GM19455 (cell line): ENCODE measurements at regions not wholly inside any gene's neighbourhood (a gene's known extent, or its start where the extent isn't known, plus 50 kb on each side); places are given as distances from the start of the nearest gene placed in this dataset.

Experiments
- ATAC-seq: cut with Tn5 transposase; IDR thresholded peaks from one replicate; pipeline ENCODE4 v1.9.1; 2021; ENCODE audit not compliant: unreplicated experiment

DNA sequence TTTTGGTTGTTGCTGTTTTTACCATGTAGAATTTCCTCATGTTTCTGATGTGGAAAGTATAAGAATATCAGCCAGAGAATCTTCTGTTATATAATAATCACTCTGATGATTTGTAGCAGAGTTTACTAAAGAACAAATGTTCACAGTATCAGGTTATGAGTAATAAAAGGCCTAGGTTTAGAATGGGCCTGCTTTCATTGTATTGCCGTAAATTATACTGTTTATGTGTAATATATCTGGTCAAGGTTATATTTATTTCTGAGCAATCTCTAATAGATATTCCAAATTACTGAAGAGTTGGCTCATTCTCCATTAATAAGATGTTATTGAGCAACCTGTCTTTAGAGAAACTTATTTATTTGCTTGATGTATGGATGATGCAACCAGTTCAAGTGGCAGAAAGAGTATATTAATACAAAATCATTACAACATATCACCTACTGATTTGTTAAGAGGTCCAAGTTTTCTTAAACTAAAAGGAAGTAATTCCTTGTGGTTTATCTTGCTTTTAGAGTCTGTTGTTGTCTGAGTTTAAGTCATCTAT lies 649.4 kb upstream of the CXADR start:
- ATAC-seq = no peak

- ATAC-seq = no peak
Observed at GRCh38 chr21:16863908-16864307, 648.9 kb upstream of the CXADR start.

GRCh38 chr21:16865632-16866031 lies 647.2 kb upstream of the CXADR start:
- ATAC-seq = no peak

DNA sequence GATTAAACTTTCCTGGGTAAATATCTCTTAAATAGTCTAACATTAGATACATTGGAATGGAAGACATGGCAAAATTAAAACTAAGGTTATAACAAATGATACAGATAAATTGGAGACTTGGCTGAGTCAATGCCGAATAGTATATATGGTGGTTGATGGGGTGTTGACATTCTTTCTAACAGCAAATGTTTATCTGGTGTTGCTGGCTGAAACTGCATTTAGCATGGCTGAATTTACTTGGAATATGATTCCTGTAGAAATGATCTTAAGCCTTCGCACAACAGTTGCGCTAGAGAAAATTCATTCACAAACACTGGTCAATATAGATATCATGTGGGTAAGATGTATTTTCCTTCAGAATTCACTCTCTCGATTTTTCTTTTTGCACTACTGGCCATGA lies 646.0 kb upstream of the CXADR start:
- no peak for ATAC-seq

DNA sequence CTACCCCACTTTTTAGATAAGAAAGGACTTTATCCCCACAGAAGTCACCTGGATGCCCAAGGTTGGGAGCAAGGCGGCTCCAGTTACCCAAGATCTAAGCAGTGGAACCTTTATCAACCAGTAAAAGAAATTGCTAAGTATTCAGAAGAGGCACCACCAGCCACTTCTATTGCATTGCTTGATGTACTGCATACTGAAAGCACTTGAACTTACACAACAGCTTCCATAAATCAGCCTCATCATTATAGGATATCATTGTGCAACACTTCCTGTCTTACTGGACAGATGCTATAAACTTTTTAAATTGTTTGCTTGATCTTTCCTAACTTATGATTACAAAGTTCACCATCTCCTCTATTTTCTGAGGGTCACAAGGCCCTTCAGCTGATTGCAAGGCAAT lies 642.7 kb upstream of the CXADR start:
- ATAC-seq = no peak

DNA sequence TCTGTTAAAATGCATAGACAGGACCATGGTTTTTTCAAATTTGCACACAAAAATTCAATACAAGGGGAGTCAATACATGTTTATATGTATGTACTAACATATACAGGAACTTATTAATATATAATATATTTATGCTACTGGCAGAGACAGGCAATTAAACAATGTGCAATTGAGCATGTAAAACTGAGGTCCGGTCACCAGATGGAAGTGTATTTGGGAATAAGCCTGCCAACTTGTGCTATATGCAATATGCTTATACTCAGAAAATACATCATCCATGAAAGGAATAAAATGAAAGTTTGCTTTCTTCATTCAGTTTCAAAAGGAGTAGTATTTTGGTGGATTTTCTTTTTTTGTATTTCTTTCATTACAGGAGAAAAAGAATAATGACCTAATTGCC lies 640.2 kb upstream of the CXADR start:
- no peak for ATAC-seq

GRCh38 chr21:16873176-16873575 lies 639.7 kb upstream of the CXADR start:
- ATAC-seq = no peak

GRCh38 chr21:16873596-16873995 lies 639.2 kb upstream of the CXADR start:
- no peak for ATAC-seq

DNA sequence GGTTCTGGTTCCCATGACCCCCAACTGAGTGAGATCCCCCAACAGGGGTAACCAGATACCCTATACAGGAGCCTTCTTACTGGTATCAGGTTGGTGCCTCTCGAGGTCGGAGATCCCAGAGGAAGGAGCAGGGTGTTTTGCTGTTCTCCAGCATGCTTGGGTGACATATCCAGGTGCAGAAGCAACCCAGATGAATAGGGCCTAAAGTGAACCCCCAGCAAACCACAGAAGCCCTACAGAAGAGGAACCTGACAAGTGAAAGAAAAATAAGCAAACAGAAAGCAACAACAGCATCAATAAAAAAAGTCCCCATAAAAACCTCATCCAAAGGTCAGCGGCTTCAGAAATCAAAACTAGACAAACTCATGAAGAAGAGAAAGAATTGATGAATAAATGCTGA lies 633.4 kb upstream of the CXADR start:
- ATAC-seq = no peak

- no peak for ATAC-seq
Observed at GRCh38 chr21:16891821-16892220, 621.0 kb upstream of the CXADR start.

DNA sequence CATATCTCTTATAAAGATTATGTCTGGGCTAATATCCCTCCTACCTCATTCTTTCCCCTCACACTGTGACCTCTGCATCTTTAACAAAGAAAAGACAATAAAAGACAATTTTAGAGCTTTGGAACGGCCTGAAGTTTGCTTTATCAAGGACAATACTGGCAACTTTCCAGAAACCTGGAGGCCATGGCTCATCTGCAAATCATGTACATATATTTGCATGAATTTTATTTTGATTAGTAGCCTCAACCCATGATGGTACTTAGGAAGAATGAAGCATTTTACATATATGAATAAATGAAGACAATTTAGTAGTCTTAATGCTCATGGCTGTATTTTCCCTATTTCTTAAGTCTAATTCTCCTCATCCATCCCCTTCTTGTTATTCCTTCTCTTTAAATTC lies 612.2 kb upstream of the CXADR start:
- ATAC-seq = no peak

- no peak for ATAC-seq
Observed at GRCh38 chr21:16908077-16908476, 604.8 kb upstream of the CXADR start.

- ATAC-seq = no peak
Observed at GRCh38 chr21:16910435-16911165, 602.2 kb upstream of the CXADR start.

DNA sequence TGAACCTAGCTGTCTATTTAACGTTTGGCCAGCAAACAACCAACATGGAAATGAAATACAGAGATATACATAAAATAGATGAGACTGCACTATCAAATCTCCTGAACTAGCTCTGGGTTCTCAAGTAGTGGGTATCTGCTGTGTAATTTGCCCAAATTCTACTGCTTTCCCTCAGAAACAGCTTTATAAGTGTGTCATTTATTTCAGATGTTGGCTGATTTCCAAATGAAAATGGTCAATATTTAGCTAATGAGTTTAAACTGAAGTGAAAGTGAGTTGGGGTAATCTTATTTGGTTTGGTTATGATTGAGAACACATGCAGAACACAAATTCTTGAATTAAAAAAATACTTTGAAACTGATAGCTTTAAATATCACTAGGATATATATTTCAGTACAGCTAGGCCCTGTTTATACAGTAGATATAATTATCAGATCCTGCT lies 601.7 kb upstream of the CXADR start:
- no peak for ATAC-seq

DNA sequence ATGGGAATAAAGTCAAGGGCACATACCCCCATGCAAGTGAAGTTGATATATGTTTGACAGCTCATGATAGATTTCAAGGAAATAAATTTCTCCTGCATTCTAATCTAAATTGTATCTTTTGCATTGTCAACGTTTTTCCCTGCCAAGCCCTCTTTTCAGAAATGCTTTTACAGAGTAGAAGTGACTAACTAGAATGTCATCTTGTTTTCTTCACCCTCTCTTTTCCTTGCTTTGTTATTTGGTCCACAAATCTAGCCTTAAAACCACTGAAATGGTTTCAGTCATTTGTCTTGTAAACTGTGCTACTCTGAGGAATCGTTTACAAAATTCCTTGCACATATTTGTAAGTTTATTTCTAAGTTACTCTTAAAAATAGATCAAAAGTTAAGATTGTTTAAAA lies 600.8 kb upstream of the CXADR start:
- no peak for ATAC-seq

GRCh38 chr21:16913010-16913409 lies 599.8 kb upstream of the CXADR start:
- ATAC-seq = no peak

DNA sequence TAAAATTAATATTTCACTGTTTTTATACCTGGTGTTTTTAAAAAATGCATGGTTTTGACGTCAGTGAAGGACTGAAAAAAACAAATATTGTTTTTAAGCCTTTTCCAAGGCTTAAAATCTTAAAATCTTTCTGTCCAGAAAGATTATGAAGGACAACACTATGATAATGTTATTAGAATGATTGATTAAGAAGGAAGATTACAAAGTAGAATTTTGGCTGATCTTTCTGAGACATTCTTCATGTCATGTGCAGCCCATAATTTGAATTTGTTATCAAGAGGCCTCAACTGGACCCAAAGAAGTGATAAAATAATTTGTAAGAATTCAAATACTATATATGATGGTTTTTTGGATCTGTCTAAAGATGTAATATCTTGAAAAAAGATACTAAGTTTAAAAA lies 584.4 kb upstream of the CXADR start:
- ATAC-seq = no peak

- no peak for ATAC-seq
Observed at GRCh38 chr21:16932314-16932713, 580.5 kb upstream of the CXADR start.

DNA sequence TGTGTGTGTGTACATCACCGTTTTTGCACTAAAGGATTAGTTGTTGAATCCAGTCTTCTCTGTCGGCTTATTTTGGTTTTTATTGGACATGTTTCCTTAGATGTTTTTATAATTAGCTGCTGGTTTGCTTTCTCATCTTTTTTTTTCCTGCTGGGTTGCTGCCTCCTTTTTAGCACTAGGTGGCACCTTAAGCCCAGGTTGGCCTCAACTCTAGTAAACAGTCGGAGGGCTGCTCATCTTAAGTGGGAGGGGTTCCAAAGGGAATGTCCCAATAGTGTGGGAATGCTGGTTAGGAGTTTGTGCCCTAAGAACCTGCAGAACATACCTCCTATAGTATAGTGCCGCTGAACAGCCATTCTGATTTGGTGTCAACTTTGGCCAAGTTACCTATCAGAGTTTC lies 570.1 kb upstream of the CXADR start:
- ATAC-seq = no peak

GRCh38 chr21:16943231-16943630 lies 569.6 kb upstream of the CXADR start:
- ATAC-seq = no peak

GRCh38 chr21:16945580-16945979 lies 567.3 kb upstream of the CXADR start:
- ATAC-seq = no peak

- ATAC-seq = no peak
Observed at GRCh38 chr21:16956824-16957223, 556.0 kb upstream of the CXADR start.

DNA sequence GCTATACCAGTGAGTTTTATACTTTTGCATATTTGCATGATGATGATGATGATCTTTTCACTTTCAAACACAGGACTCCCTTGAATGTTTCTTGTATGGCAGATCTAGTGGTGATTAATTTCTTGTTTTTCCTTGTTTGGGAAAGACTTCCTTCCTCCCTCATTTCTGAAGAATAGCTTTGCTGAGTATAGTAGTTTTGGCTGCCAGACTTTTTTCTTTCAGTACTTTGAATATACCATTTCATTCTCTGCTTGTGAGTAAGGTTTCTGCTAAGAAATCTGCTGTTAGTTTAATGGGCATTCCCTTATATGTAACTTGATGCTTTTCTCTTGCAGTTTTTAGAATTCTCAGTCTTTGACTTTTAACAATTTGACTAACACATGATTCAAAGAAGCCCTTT lies 547.4 kb upstream of the CXADR start:
- no peak for ATAC-seq
